Astrocyte of the spinal cord (primary cell): ENCODE measurements at regions not wholly inside any gene's neighbourhood (a gene's known extent, or its start where the extent isn't known, plus 50 kb on each side); places are given as distances from the start of the nearest gene placed in this dataset.

Source experiments
- DNase-seq: peaks from one replicate; pipeline ENCODE4 v3.0.0; 2011; ENCODE audit warnings: low read depth, low spot score
- H3K4me3 ChIP-seq: 2 replicates; pipeline ENCODE4 v1.5.1; 2011; ENCODE audit warnings: low read depth, mild to moderate bottlenecking, low read length, moderate library complexity
- CTCF ChIP-seq: IDR thresholded peaks from 2 replicates; pipeline ENCODE4 v1.5.1; 2012; ENCODE audit warnings: low read depth, mild to moderate bottlenecking, low read length, inconsistent platforms
- in situ Hi-C: cut with HindIII; loops from 2 replicates; pipeline ENCODE4 v1.10.0; 2017; ENCODE audit warnings: low sequenced_read_pairs

DNA sequence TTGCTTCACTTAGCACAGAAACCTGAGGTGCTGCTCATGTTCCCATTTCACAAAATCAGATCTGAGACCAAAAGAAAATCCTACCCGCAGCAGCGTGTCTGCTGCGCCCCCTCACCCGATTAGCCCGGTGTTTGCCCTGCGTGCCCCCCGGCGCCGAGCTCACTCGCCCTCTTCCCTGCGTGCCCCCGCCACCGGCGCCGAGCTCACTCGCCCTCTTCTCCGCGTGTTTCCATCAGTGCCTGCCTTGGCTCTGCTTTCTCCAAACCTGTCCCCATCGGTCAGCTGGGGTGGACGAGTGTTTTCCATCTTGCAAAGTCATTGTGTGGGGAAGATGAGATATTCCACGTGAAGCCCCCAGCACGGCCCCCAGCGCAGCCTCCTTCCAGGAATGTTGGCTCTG, 225.3 kb upstream of the PITRM1 start:
- no peak for DNase-seq
- in situ Hi-C loops = no loop called here
- no peak overlapping the region for H3K4me3 ChIP-seq

DNA sequence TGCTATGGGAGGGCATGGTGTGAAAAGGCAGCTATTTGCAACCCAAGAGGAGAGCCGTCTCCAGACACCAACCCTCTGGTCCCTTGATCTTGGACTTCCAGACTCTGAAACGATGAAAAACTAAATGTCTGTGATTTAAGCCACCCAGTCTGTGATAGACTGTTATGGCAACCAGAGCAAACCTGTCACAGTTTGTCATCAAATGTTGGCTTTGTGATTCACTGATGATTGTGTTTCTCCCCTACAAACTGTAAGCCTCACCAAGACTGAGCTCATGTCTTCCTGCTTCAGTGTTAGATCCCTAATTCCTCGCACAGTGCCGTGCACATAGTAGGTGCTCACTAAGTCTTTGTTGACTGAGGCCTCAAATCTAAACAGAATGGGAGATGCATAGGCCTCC, 224.6 kb upstream of the PITRM1 start:
- in situ Hi-C loops = no loop called here
- TF ChIP-seq CTCF = no peak
- no peak for DNase-seq
- no peak overlapping the region for H3K4me3 ChIP-seq

More for the DNA sequence above, 225.3 kb upstream of the PITRM1 start:
- no peak for TF ChIP-seq CTCF

GRCh38 chr10:3396116-3396515, 223.5 kb upstream of the PITRM1 start:
- no peak for DNase-seq
- TF ChIP-seq CTCF = no peak
- no peak overlapping the region for H3K4me3 ChIP-seq
- in situ Hi-C loops = no loop called here

- no peak for TF ChIP-seq CTCF
- H3K4me3 ChIP-seq = no peak overlapping the region
- DNase-seq = no peak
- in situ Hi-C loops = no loop called here
These were observed 222.9 kb upstream of the PITRM1 start for GRCh38 chr10:3395458-3395861.

DNA sequence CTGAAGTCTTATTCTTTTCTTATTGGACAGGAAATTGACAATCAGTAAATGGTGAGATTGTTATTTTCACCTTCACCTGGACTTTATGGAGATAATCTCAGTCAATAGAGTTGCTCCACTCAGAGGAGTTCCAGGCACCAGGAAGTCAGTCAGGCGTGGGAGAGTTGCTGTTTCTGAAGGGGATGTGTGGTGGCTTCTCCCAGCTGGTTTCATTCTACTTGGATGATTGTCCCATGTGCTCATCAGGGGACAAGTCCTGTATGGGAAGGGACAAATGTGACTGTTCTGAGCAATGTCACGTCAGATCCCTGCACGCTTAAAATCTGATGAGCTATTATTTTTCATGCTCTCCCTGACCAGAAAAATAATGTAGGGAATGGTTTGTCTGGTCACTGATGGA, 222.5 kb upstream of the PITRM1 start:
- in situ Hi-C loops = no loop called here
- no peak for TF ChIP-seq CTCF
- no peak for DNase-seq
- no peak overlapping the region for H3K4me3 ChIP-seq

- no peak for TF ChIP-seq CTCF
- H3K4me3 ChIP-seq = no peak overlapping the region
- DNase-seq = no peak
- in situ Hi-C loops = no loop called here
These were observed 221.4 kb upstream of the PITRM1 start for GRCh38 chr10:3393958-3394357.

DNA sequence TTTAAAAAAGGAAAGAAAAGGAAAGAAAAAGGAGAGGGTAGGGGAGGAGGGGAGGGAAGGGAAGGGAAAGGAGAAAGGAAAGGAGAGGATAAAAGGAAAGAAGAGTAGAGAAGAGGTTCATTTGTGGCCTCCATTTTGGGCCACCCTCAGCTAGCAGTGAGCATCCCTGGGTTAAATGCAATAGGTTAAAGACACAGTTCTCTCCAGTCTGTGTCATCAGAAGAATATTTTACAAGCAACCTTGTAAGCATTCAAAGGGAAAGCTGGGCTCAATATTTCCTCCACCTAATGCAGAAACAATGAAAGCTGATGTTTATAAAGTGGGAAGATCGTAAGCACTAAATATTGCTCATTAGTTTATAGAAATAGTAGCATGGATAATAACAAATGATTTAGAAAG, 219.1 kb upstream of the PITRM1 start:
- in situ Hi-C loops = no loop called here

More for the DNA sequence above, 219.1 kb upstream of the PITRM1 start:
- no peak for TF ChIP-seq CTCF
- H3K4me3 ChIP-seq = no peak overlapping the region
- DNase-seq = no peak
